H1 (cell line): ENCODE measurements at regions not wholly inside any gene's neighbourhood (a gene's known extent, or its start where the extent isn't known, plus 50 kb on each side); places are given as distances from the start of the nearest gene placed in this dataset.

Experiments used
- CTCF ChIA-PET: fragments of 300-600 bp; sonication (Branson Sonifier 250); formaldehyde crosslinking; loops from one replicate; lab custom pipeline; 2021; ENCODE audit not compliant: partially characterized antibody; lab: Charles Lee
- POLR2A ChIA-PET: fragments of 300-600 bp; sonication (Branson Sonifier 250); formaldehyde crosslinking; loops from one replicate; lab custom pipeline; 2021; ENCODE audit warnings: inconsistent platforms; ENCODE audit not compliant: partially characterized antibody; lab: Charles Lee
- DNase-seq, 2 experiments: peaks; one replicate each; pipeline versions ENCODE4 v3.0.0 to v3.0.0-alpha.2; 2010 to 2022; ENCODE audit warnings: low spot score in 2 of 2, low read depth in 1 of 2, mixed read lengths in 1 of 2
- FAIRE-seq: peaks from 2 replicates; lab custom pipeline; 2011; peaks lifted over from hg19 to GRCh38; lab: Jason Lieb, UNC
- H2AFZ ChIP-seq: 2 replicates; pipeline ENCODE4 v1.8.1; 2012; ENCODE audit warnings: low read length, inconsistent platforms
- H2AK5ac ChIP-seq: 2 replicates; pipeline ENCODE4 v1.6.1; 2013; ENCODE audit warnings: low read depth, low read length
- H2BK120ac ChIP-seq: replicated peaks from 2 replicates; pipeline ENCODE3; 2013; ENCODE audit warnings: low read depth, low read length, inconsistent platforms
- H2BK12ac ChIP-seq: 2 replicates; pipeline ENCODE4 v1.6.1; 2013; ENCODE audit warnings: low read depth, low read length
- H2BK15ac ChIP-seq: 2 replicates; pipeline ENCODE4 v1.6.1; 2013; ENCODE audit warnings: low read length
- H2BK20ac ChIP-seq: 2 replicates; pipeline ENCODE4 v1.6.1; 2013; ENCODE audit warnings: low read length
- H2BK5ac ChIP-seq: 2 replicates; pipeline ENCODE4 v1.6.1; 2013; ENCODE audit warnings: low read depth, low read length
- H3K14ac ChIP-seq: 2 replicates; pipeline ENCODE4 v1.6.1; 2013; ENCODE audit warnings: inconsistent platforms; ENCODE audit not compliant: insufficient read length
- H3K18ac ChIP-seq: 2 replicates; pipeline ENCODE4 v1.6.1; 2013; ENCODE audit warnings: low read length; ENCODE audit errors: extremely low read depth
- H3K23ac ChIP-seq: 2 replicates; pipeline ENCODE4 v1.6.1; 2013; ENCODE audit warnings: inconsistent platforms; ENCODE audit not compliant: insufficient read length
- H3K23me2 ChIP-seq: 2 replicates; pipeline ENCODE4 v1.6.1; 2013; ENCODE audit warnings: low read depth, low read length
- H3K27ac ChIP-seq: 2 replicates; pipeline ENCODE4 v1.6.1; 2011; ENCODE audit warnings: low read depth, low read length, inconsistent platforms
- H3K27me3 ChIP-seq, 4 experiments: replicated peaks in 1 of 4; 1 replicate in 1 of 4; 2 replicates in 3 of 4; pipeline versions ENCODE4 v1.6.1 to v1.8.1; 2011 to 2013; ENCODE audit warnings: low read length in 3 of 4, mild to moderate bottlenecking in 3 of 4, inconsistent platforms in 2 of 4, mixed read lengths in 2 of 4, moderate library complexity in 1 of 4; ENCODE audit not compliant: control insufficient read depth in 3 of 4, insufficient read depth in 3 of 4; ENCODE audit errors: extremely low read depth in 1 of 4
- H3K36me3 ChIP-seq, 4 experiments: 2 replicates each; pipeline versions ENCODE4 v1.6.1 to v1.8.1; 2011 to 2013; ENCODE audit warnings: mild to moderate bottlenecking in 4 of 4, low read length in 3 of 4, moderate library complexity in 2 of 4, control low read depth in 1 of 4, inconsistent platforms in 1 of 4; ENCODE audit not compliant: insufficient read depth in 4 of 4, control insufficient read depth in 2 of 4
- H3K4ac ChIP-seq: replicated peaks from 2 replicates; pipeline ENCODE3; 2013; ENCODE audit warnings: low read length, low read depth, mixed read lengths, inconsistent platforms; ENCODE audit not compliant: insufficient read length
- H3K4me1 ChIP-seq, 4 experiments: replicated peaks in 1 of 4; 1 replicate in 1 of 4; 2 replicates in 3 of 4; pipeline versions ENCODE4 v1.6.1 to v1.8.1; 2011 to 2013; ENCODE audit warnings: low read length in 3 of 4, inconsistent platforms in 2 of 4, mixed read lengths in 1 of 4; ENCODE audit not compliant: insufficient read depth in 4 of 4, control insufficient read depth in 3 of 4
- H3K4me2 ChIP-seq, 2 experiments: 2 replicates each; pipeline versions ENCODE4 v1.6.1 to v1.8.1; 2011 to 2013; ENCODE audit warnings: low read depth in 2 of 2, low read length in 2 of 2, control low read depth in 1 of 2, inconsistent platforms in 1 of 2, mild to moderate bottlenecking in 1 of 2; ENCODE audit not compliant: insufficient read depth in 1 of 2
- H3K4me3 ChIP-seq, 4 experiments: fragments of 200-600, 300-600 bp in 1 of 4; sonication (generic), shearing (Covaris generic), sonication (Bioruptor Twin) in 1 of 4; 2 replicates each; pipeline versions ENCODE4 v1.5.1 to v1.8.1; 2011 to 2016; ENCODE audit warnings: low read length in 4 of 4, low read depth in 3 of 4, control low read depth in 2 of 4, inconsistent platforms in 2 of 4, mild to moderate bottlenecking in 2 of 4, mixed read lengths in 1 of 4, moderate library complexity in 1 of 4; ENCODE audit not compliant: insufficient read depth in 2 of 4; ENCODE audit errors: extremely low read depth in 1 of 4
- H3K56ac ChIP-seq: replicated peaks from 2 replicates; pipeline ENCODE3; 2013; ENCODE audit warnings: low read depth, mild to moderate bottlenecking, mixed read lengths, low read length, inconsistent platforms; ENCODE audit not compliant: insufficient read length
- H3K79me1 ChIP-seq: 2 replicates; pipeline ENCODE4 v1.6.1; 2013; ENCODE audit warnings: low read depth, low read length, control low read depth
- H3K79me2 ChIP-seq, 2 experiments: 2 replicates each; pipeline versions ENCODE4 v1.6.1 to v1.8.1; 2012 to 2013; ENCODE audit warnings: low read length in 2 of 2, mild to moderate bottlenecking in 2 of 2, inconsistent platforms in 1 of 2; ENCODE audit not compliant: insufficient read depth in 2 of 2, control insufficient read depth in 1 of 2
- H3K9ac ChIP-seq, 4 experiments: replicated peaks in 1 of 4; 1 replicate in 1 of 4; 2 replicates in 3 of 4; pipeline versions ENCODE4 v1.6.1 to v1.8.1; 2011 to 2013; ENCODE audit warnings: low read depth in 3 of 4, low read length in 3 of 4, control low read depth in 2 of 4, mild to moderate bottlenecking in 2 of 4, moderate library complexity in 2 of 4, inconsistent platforms in 1 of 4; ENCODE audit errors: extremely low read depth in 1 of 4
- H3K9me3 ChIP-seq, 2 experiments: 2 replicates each; pipeline versions ENCODE4 v1.6.1 to v1.8.1; 2012 to 2013; ENCODE audit warnings: mild to moderate bottlenecking in 2 of 2, moderate library complexity in 2 of 2, control low read depth in 1 of 2, inconsistent platforms in 1 of 2, low read depth in 1 of 2, low read length in 1 of 2, mixed read lengths in 1 of 2; ENCODE audit not compliant: insufficient read depth in 2 of 2
- H4K20me1 ChIP-seq, 2 experiments: replicated peaks in 1 of 2; 2 replicates each; pipeline versions ENCODE3 to v1.8.1; 2011 to 2013; ENCODE audit warnings: inconsistent platforms in 2 of 2, low read length in 2 of 2, mild to moderate bottlenecking in 1 of 2; ENCODE audit not compliant: insufficient read depth in 2 of 2, control insufficient read depth in 1 of 2
- H4K5ac ChIP-seq: 2 replicates; pipeline ENCODE4 v1.6.1; 2013; ENCODE audit warnings: low read length, low read depth, mixed read lengths, inconsistent platforms; ENCODE audit not compliant: insufficient read length
- H4K8ac ChIP-seq: 2 replicates; pipeline ENCODE4 v1.8.0; 2013; ENCODE audit warnings: mild to moderate bottlenecking, moderate library complexity, low read length, inconsistent platforms; ENCODE audit not compliant: insufficient read depth; ENCODE audit errors: extremely low read depth
- H4K91ac ChIP-seq: replicated peaks from 2 replicates; pipeline ENCODE3; 2013; ENCODE audit warnings: low read length, mixed read lengths, inconsistent platforms; ENCODE audit not compliant: insufficient read length
- ATF2 ChIP-seq: IDR thresholded peaks from 2 replicates; pipeline ENCODE4 v1.6.1; 2012; ENCODE audit warnings: low read length, inconsistent platforms
- BRCA1 ChIP-seq: IDR thresholded peaks from 2 replicates; pipeline ENCODE4 v1.6.1; 2012; ENCODE audit warnings: low read depth, low read length, improper control_type of control experiment
- CEBPB ChIP-seq: IDR thresholded peaks from 2 replicates; pipeline ENCODE4 v1.6.1; 2012; ENCODE audit warnings: low read depth, low read length
- CREB1 ChIP-seq: IDR thresholded peaks from 2 replicates; pipeline ENCODE4 v1.6.1; 2012; ENCODE audit warnings: inconsistent platforms
- E2F6 ChIP-seq: IDR thresholded peaks from 2 replicates; pipeline ENCODE4 v1.6.1; 2012; ENCODE audit warnings: inconsistent platforms
- JUN ChIP-seq: IDR thresholded peaks from 2 replicates; pipeline ENCODE4 v1.6.1; 2011; ENCODE audit warnings: low read depth, mild to moderate bottlenecking, improper control_type of control experiment, low read length
- NRF1 ChIP-seq: IDR thresholded peaks from 2 replicates; pipeline ENCODE4 v1.6.1; 2011; ENCODE audit warnings: mild to moderate bottlenecking, low read depth, low read length, improper control_type of control experiment
- PHF8 ChIP-seq: fragments of 200-600 bp; sonication (generic); conservative IDR thresholded peaks from 2 replicates; pipeline ENCODE4 v1.7.1; 2012; ENCODE audit warnings: low read depth, mild to moderate bottlenecking, inconsistent platforms, low read length, moderate library complexity
- RAD21 ChIP-seq, 2 experiments: IDR thresholded peaks in 1 of 2; conservative IDR thresholded peaks in 1 of 2; 2 replicates each; pipeline ENCODE4 v1.6.1; 2011; ENCODE audit warnings: low read depth in 2 of 2, low read length in 2 of 2, improper control_type of control experiment in 1 of 2, inconsistent platforms in 1 of 2, mild to moderate bottlenecking in 1 of 2, moderate library complexity in 1 of 2
- SRF ChIP-seq: IDR thresholded peaks from 2 replicates; pipeline ENCODE4 v1.6.1; 2011; ENCODE audit warnings: mild to moderate bottlenecking, low read depth, low read length, moderate library complexity
- SUZ12 ChIP-seq: fragments of 200-600 bp; sonication (generic); IDR thresholded peaks from 2 replicates; pipeline ENCODE4 v1.6.1; 2012; ENCODE audit warnings: mild to moderate bottlenecking, inconsistent platforms, low read length, moderate library complexity, mixed read lengths
- USF2 ChIP-seq: IDR thresholded peaks from 2 replicates; pipeline ENCODE4 v1.6.1; 2011; ENCODE audit warnings: low read length, improper control_type of control experiment
- WGBS, 2 experiments: shearing (Covaris generic) in 1 of 2; methylation state at CpG; one replicate each; pipeline versions ENCODE4 v1.1.6 to v1.1.7; 2013 to 2015; ENCODE audit warnings: low lambda C conversion rate in 2 of 2, mixed read lengths in 2 of 2, inconsistent platforms in 1 of 2, low coverage in 1 of 2, missing lambda C conversion rate in 1 of 2; ENCODE audit not compliant: insufficient replicate concordance in 2 of 2, insufficient coverage in 1 of 2, insufficient read length in 1 of 2; ENCODE audit errors: extremely low coverage in 1 of 2, missing lambda C conversion rate in 1 of 2; 5-methylcytosine and 5-hydroxymethylcytosine counted together

- Histone ChIP-seq H3K23ac (no peak overlapping the region), H4K91ac (no peak overlapping the region), H3K4me2 (no peak overlapping the region), H3K36me3 (no peaks in the 10 kb centered on the region), H3K56ac (no peak overlapping the region), H2BK12ac (no peak overlapping the region), H3K4ac (no peak overlapping the region), H4K5ac (no peak overlapping the region), H2AK5ac (no peak overlapping the region), H3K79me1 (no peaks in the 10 kb centered on the region), H2AFZ (no peak overlapping the region), H2BK20ac (no peak overlapping the region), H2BK120ac (no peak overlapping the region), H3K4me1 (no peaks in the 10 kb centered on the region), H3K27ac (no peak overlapping the region), H3K18ac (no peak overlapping the region), H4K20me1 (no peaks in the 10 kb centered on the region), H3K14ac (no peak overlapping the region), H3K23me2 (no peaks in the 10 kb centered on the region), H3K9ac (no peak overlapping the region), H2BK5ac (no peak overlapping the region), H3K27me3 (no peaks in the 10 kb centered on the region), H2BK15ac (no peak overlapping the region), H4K8ac (no peak overlapping the region), H3K9me3 (no peaks in the 10 kb centered on the region), H3K4me3 (no peak overlapping the region), H3K79me2 (no peaks in the 10 kb centered on the region)
- FAIRE-seq (no peak), DNase-seq (no peak)
- 99% methylated on average over 3 of the region's 3 CpGs; no CpG with 5 or more reads in 1 of the 2 experiments for WGBS, 2 experiments
- ChIA-PET CTCF (interaction anchor here (0.7 kb wide), 1 partner anchor 303 kb away, joined by 3 read pairs; no protein-coding TSS in a partner anchor), POLR2A (no interaction called here)
- TF ChIP-seq BRCA1 (no peak), PHF8 (no peak), CREB1 (no peak), USF2 (no peak), E2F6 (no peak), ATF2 (no peak), RAD21 (IDR thresholded peaks at IDR 0.05 in 1 of 2, conservative IDR thresholded peaks at IDR 0.05 in 1 of 2; ENCODE audit: low read depth in 2 of 2, low read length in 2 of 2) (no peak), NRF1 (no peak), SUZ12 (no peak), SRF (no peak), JUN (no peak), CEBPB (no peak)
Measured at GRCh38 chr5:117686926-117687325, 1112.3 kb upstream of the SEMA6A start.
